NCI-H2196 (cell line): ENCODE measurements at regions not wholly inside any gene's neighbourhood (a gene's known extent, or its start where the extent isn't known, plus 50 kb on each side); places are given as distances from the start of the nearest gene placed in this dataset.

Experiments
- DNase-seq: peaks from one replicate; lab custom pipeline; 2025; ENCODE audit not compliant: unreplicated experiment; lab: John Stamatoyannopoulos, UW

GRCh38 chr2:146229508-146230155, 1615.2 kb upstream of the ACVR2A start:
- no peak for DNase-seq

- no peak for DNase-seq
Observed at GRCh38 chr2:146228466-146229058, 1616.3 kb upstream of the ACVR2A start.

- DNase-seq, result no peak
Observed at GRCh38 chr2:146228020-146228393, 1616.8 kb upstream of the ACVR2A start.

GRCh38 chr2:146227152-146228019, 1617.4 kb upstream of the ACVR2A start:
- no peak for DNase-seq

- DNase-seq, result no peak
Observed at GRCh38 chr2:146226077-146226476, 1618.8 kb upstream of the ACVR2A start.

GRCh38 chr2:146221826-146222225, 1623.0 kb upstream of the ACVR2A start:
- DNase-seq, result no peak

- DNase-seq, result no peak
Observed at GRCh38 chr2:146220957-146221356, 1623.9 kb upstream of the ACVR2A start.

- DNase-seq, result no peak
Observed at GRCh38 chr2:146214394-146214929, 1630.4 kb upstream of the ACVR2A start.

GRCh38 chr2:146213674-146214073, 1631.2 kb upstream of the ACVR2A start:
- no peak for DNase-seq

- no peak for DNase-seq
Observed at GRCh38 chr2:146212602-146213001, 1632.2 kb upstream of the ACVR2A start.

GRCh38 chr2:146209842-146210275, 1635.0 kb upstream of the ACVR2A start:
- DNase-seq, result no peak

GRCh38 chr2:146207901-146208300, 1636.9 kb upstream of the ACVR2A start:
- DNase-seq, result no peak

GRCh38 chr2:146207417-146207816, 1637.4 kb upstream of the ACVR2A start:
- no peak for DNase-seq

- no peak for DNase-seq
Observed at GRCh38 chr2:146203064-146203624, 1641.7 kb upstream of the ACVR2A start.

GRCh38 chr2:146193619-146194018, 1651.2 kb upstream of the ACVR2A start:
- DNase-seq, result no peak

- DNase-seq, result no peak
Observed at GRCh38 chr2:146189541-146189940, 1655.3 kb upstream of the ACVR2A start.

- no peak for DNase-seq
Observed at GRCh38 chr2:146173934-146174333, 1654.0 kb upstream of the ZEB2 start.

GRCh38 chr2:146161256-146161882, 1641.5 kb upstream of the ZEB2 start:
- no peak for DNase-seq

GRCh38 chr2:146158072-146158674, 1638.3 kb upstream of the ZEB2 start:
- DNase-seq, result no peak

- no peak for DNase-seq
Observed at GRCh38 chr2:146147448-146148012, 1627.6 kb upstream of the ZEB2 start.
